Jurkat, Clone E6-1 (cell line): ENCODE measurements at regions not wholly inside any gene's neighbourhood (a gene's known extent, or its start where the extent isn't known, plus 50 kb on each side); places are given as distances from the start of the nearest gene placed in this dataset.
"Not testable (repeated sequence)": the region's sequence is repeated elsewhere in the genome, so short reads cannot be mapped to it uniquely, and the experiment has no call there.

Source experiments
- DNase-seq: peaks from one replicate; pipeline ENCODE4 v3.0.0-alpha.2; 2011; ENCODE audit warnings: low read depth, low spot score
- H3K4me3 ChIP-seq: 2 replicates; pipeline ENCODE4 v1.5.1; 2011; ENCODE audit warnings: mild to moderate bottlenecking, low read length, control low read depth, moderate library complexity

DNA sequence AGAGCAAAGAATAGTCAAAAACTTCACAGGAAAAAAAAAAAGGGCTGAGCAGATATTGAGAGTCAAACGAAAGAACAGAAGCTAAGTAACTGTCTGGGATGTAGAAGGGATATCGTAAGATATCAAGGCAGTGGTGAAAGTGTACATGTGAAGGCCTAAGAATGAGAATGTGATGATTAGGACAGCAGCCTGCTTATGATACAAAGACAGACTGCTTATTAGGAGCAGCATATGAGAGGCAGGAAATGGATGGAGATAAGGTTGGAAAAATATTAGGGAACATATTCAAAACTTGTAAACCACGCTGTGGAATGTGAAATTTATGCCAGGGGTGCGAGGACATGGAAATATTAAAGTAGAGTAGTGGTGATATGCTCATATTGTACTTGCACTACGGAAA is 133.1 kb upstream of the FAM174A start:
- H3K4me3 ChIP-seq, result no peak overlapping the region
- DNase-seq, result no peak

- no peak for DNase-seq
- no peak overlapping the region for H3K4me3 ChIP-seq
These were observed 134.0 kb upstream of the FAM174A start for GRCh38 chr5:100401149-100401548.

- DNase-seq, H3K4me3 ChIP-seq: not testable (repeated sequence)
These were observed 136.4 kb upstream of the FAM174A start for GRCh38 chr5:100398815-100399214.

- not testable (repeated sequence) for DNase-seq, H3K4me3 ChIP-seq
These were observed 155.8 kb upstream of the FAM174A start for GRCh38 chr5:100379254-100379858.

GRCh38 chr5:100364757-100365478 is 170.3 kb upstream of the FAM174A start:
- not testable (repeated sequence) for DNase-seq, H3K4me3 ChIP-seq

GRCh38 chr5:100364343-100364742 is 170.8 kb upstream of the FAM174A start:
- not testable (repeated sequence) for DNase-seq, H3K4me3 ChIP-seq

GRCh38 chr5:100359998-100360397 is 175.2 kb upstream of the FAM174A start:
- not testable (repeated sequence) for H3K4me3 ChIP-seq, DNase-seq

DNA sequence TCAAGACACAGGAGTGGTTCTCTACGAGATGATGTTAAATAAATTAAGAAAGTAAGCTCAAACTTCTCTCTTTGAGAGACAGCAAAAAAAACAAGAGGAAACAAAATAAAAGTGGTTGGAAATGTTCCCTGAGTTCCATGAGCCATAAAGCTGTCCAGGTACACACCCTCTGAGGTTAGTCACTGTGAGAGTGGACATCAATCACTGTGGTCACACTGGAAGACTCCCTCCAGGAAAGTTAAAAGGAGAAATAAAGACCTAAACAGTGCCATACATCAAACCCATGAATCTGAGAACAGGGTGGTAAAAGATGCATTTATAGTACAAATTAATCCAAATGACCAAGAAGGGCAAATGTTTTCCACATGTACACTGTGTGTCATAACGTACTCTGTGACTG is 188.9 kb upstream of the FAM174A start:
- not testable (repeated sequence) for DNase-seq

DNA sequence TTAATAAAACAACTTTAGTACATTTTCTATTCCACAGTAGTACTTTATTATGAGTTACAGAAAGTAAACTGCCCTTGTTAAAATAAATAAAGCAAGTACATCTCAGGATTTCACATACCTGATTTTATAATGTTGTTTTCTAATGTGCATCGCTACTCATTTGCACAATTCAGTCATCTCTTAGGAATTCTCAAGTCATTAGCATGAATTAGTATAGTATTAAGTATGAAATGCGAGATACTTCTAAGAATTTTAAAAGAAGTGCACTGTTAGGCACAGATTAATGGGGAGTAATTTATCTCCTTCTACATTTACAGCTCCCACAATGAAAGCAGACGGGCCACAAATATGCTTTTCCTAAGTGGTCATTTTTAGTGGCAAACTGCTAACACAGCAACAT is 193.7 kb upstream of the FAM174A start:
- not testable (repeated sequence) for DNase-seq

More for the DNA sequence above, 188.9 kb upstream of the FAM174A start:
- H3K4me3 ChIP-seq, result not testable (repeated sequence)

DNA sequence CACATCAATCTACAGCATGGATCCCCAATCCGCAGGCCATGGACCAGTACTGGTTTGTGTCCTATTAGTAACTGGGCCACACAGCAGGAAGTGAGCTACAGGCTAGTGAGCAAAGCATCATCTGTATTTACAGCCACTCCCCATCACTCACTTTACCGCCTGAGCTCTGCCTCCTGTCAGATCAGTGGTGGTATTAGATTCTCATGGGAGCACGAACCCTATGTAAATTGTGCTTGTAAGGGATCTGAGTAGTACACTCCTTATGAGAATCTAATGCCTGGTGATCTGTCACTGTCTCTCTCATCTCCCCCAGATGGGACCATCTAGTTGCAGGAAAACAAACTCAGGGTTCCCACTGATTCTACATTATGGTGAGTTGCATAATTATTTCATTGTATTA is 212.7 kb upstream of the FAM174A start:
- no peak for DNase-seq

More for the DNA sequence above, 193.7 kb upstream of the FAM174A start:
- H3K4me3 ChIP-seq, result not testable (repeated sequence)

GRCh38 chr5:100319885-100320284 is 215.3 kb upstream of the FAM174A start:
- no peak overlapping the region for H3K4me3 ChIP-seq
- DNase-seq, result no peak

More for the DNA sequence above, 212.7 kb upstream of the FAM174A start:
- no peak overlapping the region for H3K4me3 ChIP-seq

- no peak overlapping the region for H3K4me3 ChIP-seq
- no peak for DNase-seq
These were observed 221.5 kb upstream of the FAM174A start for GRCh38 chr5:100313657-100314056.

DNA sequence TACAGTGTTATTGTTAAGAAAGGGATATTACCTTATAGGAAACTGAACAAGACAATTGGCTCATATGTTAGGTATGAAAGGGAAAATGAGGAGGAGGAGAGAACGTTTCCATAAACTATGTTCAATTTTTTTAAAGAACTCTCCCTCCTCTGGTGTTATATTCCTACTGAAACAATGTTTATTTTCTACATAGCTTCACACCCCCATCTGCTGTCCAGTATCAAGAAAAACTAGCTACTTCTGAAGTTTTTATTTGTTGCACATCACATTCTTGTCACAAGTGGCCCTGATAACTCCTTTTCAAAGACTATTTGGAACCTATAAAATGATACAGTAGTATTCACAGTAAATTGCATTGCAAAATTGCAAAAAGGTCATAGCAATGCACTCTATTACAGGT is 223.4 kb upstream of the FAM174A start:
- no peak for DNase-seq
- H3K4me3 ChIP-seq, result no peak overlapping the region

GRCh38 chr5:100306000-100306399 is 229.2 kb upstream of the FAM174A start:
- DNase-seq, result no peak
- H3K4me3 ChIP-seq, result no peak overlapping the region

DNA sequence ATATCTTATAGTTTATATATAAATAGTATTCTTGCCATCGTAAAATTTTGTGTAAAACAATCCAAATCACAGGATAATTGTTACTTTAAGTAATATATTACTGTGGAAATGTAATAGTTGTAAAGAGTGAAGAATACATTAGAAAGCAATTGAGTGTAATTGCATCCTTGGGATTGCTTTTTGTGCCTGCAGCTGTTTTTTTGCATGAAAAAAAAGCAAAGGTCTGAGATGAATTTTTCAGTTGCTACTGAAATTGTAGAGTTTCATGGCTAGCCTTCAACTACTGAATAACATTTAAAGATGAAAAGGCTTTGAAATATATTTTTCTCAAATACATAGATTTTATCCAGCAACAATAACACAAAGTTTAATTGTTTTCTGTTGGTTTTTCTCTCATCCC is 232.0 kb upstream of the FAM174A start:
- no peak overlapping the region for H3K4me3 ChIP-seq
- DNase-seq, result no peak

DNA sequence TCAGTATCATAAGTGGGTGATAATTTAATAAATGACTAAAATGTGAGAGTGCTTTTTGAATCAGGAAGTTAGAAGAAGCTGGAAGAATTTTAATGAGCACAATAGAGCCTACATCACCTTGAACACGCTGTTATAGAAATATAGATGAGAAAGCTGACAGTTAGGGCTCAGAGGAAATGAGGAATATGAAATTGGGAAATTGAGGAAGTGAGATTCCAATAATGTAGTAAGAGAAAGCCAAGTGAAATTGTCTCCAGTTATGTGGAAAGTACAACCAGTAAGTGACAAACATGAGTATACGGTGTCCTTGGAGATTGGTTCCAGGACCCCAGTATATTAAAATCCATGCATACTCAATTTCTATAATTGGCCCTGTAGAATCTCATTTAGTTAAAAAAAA is 235.9 kb upstream of the FAM174A start:
- no peak for DNase-seq
- no peak overlapping the region for H3K4me3 ChIP-seq

DNA sequence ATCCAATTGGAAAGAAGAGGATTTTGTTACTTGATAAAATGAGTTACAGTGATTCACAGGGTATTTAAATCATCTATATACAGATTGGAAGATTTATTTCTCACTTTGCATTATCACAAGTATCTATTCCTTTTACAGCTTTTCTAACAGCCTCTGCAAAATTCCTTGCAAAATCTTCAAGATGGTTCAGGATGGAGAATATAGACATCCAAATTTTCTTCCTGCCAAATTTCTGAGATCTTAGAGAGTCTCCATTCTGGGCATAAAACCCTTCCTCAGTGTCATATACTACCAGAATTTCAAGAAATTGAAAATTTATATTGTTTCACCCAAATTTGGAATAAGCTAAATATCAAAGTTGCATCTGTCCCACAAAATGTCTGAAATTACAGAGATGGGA is 259.1 kb upstream of the FAM174A start:
- no peak for DNase-seq
- H3K4me3 ChIP-seq, result no peak overlapping the region

DNA sequence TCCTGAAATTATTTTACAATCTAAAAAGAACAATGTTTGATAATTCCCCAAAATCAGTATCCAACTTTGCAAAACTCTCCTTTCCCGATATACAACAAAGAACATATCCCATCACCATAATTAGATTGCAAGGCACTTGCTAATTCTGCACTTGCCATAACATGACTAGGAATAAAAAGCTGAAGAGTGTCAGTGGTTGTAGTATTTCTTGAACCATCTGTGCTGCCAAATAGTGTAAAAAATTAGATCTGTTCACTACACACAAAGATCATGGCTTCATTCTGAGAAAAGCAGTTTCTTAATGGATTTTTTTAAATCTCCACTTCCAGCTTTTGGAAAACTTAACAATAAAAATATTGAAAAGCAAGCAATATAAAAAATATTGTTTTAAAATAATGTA is 259.5 kb upstream of the FAM174A start:
- DNase-seq, result no peak
- no peak overlapping the region for H3K4me3 ChIP-seq

DNA sequence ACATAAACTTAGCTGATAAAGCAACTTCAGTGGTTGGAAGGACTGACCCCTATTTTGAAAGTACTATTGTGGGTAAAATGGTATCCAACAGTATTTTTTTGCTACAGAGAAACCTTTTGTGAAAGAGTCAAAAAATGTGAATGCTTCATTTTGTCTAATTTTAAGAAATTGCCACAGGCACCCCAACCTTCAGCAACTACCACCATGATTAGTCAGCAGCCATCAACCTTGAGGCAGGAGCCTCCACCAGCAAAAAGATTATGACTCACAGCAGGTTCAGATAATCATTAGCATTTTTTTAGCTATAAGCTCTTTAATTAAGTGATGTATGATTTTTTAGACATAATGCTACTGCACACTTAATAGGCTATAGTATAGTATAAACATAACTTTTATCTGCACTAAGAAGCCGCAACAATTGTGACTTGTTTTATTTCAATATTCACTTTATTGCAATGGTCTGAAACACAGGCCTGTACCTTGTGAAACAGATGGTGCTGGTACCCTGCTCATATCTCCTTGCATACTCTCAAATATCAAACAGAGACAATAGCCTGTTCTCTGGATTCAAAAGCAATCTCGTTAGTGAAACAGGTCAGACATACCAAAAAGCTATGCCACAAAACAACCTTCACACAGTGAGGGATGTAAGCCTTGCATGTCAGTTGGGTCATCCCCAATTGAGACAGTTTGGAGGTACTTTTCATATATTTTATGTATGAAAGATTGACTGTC is 261.2 kb upstream of the FAM174A start:
- DNase-seq, result no peak
- H3K4me3 ChIP-seq, result no peak overlapping the region
